ENCODE measurements at regions not wholly inside any gene's neighbourhood (a gene's known extent, or its start where the extent isn't known, plus 50 kb on each side); places are given as distances from the start of the nearest gene placed in this dataset.

GRCh38 chr18:61093965-61094364 is 239.3 kb upstream of the CDH20 start:
- intact Hi-C loops (cut with micrococcal nuclease), result no loop called here
- DNase-seq (no peak), ATAC-seq (no peak)

- intact Hi-C loops (cut with micrococcal nuclease), result no loop called here
- no peak for DNase-seq
- no peak for ATAC-seq
These were observed 237.0 kb upstream of the CDH20 start for GRCh38 chr18:61096226-61096625.

- intact Hi-C loops (cut with micrococcal nuclease), result no loop called here
- no peak for ATAC-seq
- DNase-seq, result no peak
These were observed 226.1 kb upstream of the CDH20 start for GRCh38 chr18:61107113-61107512.

GRCh38 chr18:61108706-61109105 is 224.5 kb upstream of the CDH20 start:
- no peak for ATAC-seq
- DNase-seq, result no peak
- intact Hi-C loops (cut with micrococcal nuclease), result no loop called here

- DNase-seq, result no peak
- no peak for ATAC-seq
- intact Hi-C loops (cut with micrococcal nuclease), result no loop called here
These were observed 209.9 kb upstream of the CDH20 start for GRCh38 chr18:61123309-61123708.

- intact Hi-C loops (cut with micrococcal nuclease), result no loop called here
- no peak for ATAC-seq
- no peak for DNase-seq
These were observed 205.3 kb upstream of the CDH20 start for GRCh38 chr18:61127714-61128467.

- intact Hi-C loops (cut with micrococcal nuclease), result no loop called here
- no peak for DNase-seq
- ATAC-seq, result no peak
These were observed 204.2 kb upstream of the CDH20 start for GRCh38 chr18:61129001-61129400.

- DNase-seq, result no peak
- intact Hi-C loops (cut with micrococcal nuclease), result no loop called here
- ATAC-seq, result no peak
These were observed 201.2 kb upstream of the CDH20 start for GRCh38 chr18:61132031-61132430.

GRCh38 chr18:61133783-61134182 is 199.4 kb upstream of the CDH20 start:
- intact Hi-C loops (cut with micrococcal nuclease), result no loop called here
- DNase-seq, result no peak
- ATAC-seq, result no peak

GRCh38 chr18:61136711-61137251 is 196.4 kb upstream of the CDH20 start:
- ATAC-seq (no peak), DNase-seq (no peak)
- intact Hi-C loops (cut with micrococcal nuclease), result no loop called here

- intact Hi-C loops (cut with micrococcal nuclease), result no loop called here
- DNase-seq (no peak), ATAC-seq (no peak)
These were observed 191.5 kb upstream of the CDH20 start for GRCh38 chr18:61141691-61142090.

GRCh38 chr18:61148322-61148721 is 184.9 kb upstream of the CDH20 start:
- ATAC-seq (no peak), DNase-seq (no peak)
- intact Hi-C loops (cut with micrococcal nuclease), result no loop called here

GRCh38 chr18:61149786-61150185 is 183.4 kb upstream of the CDH20 start:
- ATAC-seq (no peak), DNase-seq (no peak)
- intact Hi-C loops (cut with micrococcal nuclease), result no loop called here

GRCh38 chr18:61153571-61153970 is 179.7 kb upstream of the CDH20 start:
- no peak for DNase-seq
- no peak for ATAC-seq
- intact Hi-C loops (cut with micrococcal nuclease), result no loop called here

- ATAC-seq (no peak), DNase-seq (no peak)
- intact Hi-C loops (cut with micrococcal nuclease), result no loop called here
These were observed 178.4 kb upstream of the CDH20 start for GRCh38 chr18:61154866-61155265.

- no peak for ATAC-seq
- DNase-seq, result no peak
- intact Hi-C loops (cut with micrococcal nuclease), result no loop called here
These were observed 177.6 kb upstream of the CDH20 start for GRCh38 chr18:61155586-61155985.

- DNase-seq (no peak), ATAC-seq (no peak)
- intact Hi-C loops (cut with micrococcal nuclease), result no loop called here
These were observed 175.8 kb upstream of the CDH20 start for GRCh38 chr18:61157451-61157850.

- DNase-seq (no peak), ATAC-seq (no peak)
- intact Hi-C loops (cut with micrococcal nuclease), result no loop called here
These were observed 174.0 kb upstream of the CDH20 start for GRCh38 chr18:61159246-61159645.

GRCh38 chr18:61164321-61164720 is 168.9 kb upstream of the CDH20 start:
- ATAC-seq (no peak), DNase-seq (no peak)
- intact Hi-C loops (cut with micrococcal nuclease), result no loop called here

GRCh38 chr18:61167902-61168301 is 165.3 kb upstream of the CDH20 start:
- ATAC-seq (no peak), DNase-seq (no peak)
- intact Hi-C loops (cut with micrococcal nuclease), result no loop called here

- intact Hi-C loops (cut with micrococcal nuclease), result no loop called here
- ATAC-seq, result no peak
- no peak for DNase-seq
These were observed 163.8 kb upstream of the CDH20 start for GRCh38 chr18:61169386-61169785.
